ENCODE measurements at regions not wholly inside any gene's neighbourhood (a gene's known extent, or its start where the extent isn't known, plus 50 kb on each side); places are given as distances from the start of the nearest gene placed in this dataset.

DNA sequence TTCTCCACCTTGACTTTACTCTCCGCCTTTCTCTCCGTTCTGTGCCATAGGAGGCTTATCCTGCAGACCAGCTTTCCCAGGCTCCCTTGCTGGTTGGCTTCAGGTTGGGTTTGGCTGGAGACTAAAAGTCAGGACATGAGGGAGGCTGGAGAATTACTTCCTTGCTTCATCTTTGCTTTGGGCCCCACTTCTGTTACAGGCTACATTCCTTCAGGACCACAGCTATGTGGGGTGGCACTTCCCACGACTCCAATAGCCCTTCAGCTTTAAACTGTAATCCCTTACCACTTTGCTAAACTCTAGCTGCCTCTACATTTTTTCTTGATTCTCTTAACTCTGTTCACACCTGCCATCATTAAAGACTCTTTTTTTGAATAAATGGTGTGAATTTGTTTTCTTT, 186.7 kb upstream of the NR4A3 start:
- Histone ChIP-seq H2BK120ac (ENCODE audit: low read depth, low read length) (no peak overlapping the region), H3K23ac (ENCODE audit: low read depth, low read length, poor library complexity) (no peak overlapping the region), H2BK15ac (ENCODE audit: low read length) (no peak overlapping the region), H3K9ac (ENCODE audit: low read depth, low read length, poor library complexity) (no peak overlapping the region), H4K91ac (ENCODE audit: low read depth, low read length, poor library complexity) (no peak overlapping the region), H2BK5ac (ENCODE audit: low read length) (no peak overlapping the region), H3K27me3 (ENCODE audit: control insufficient read depth in 3 of 3, insufficient read depth in 3 of 3, low read depth in 1 of 3, low read length in 3 of 3) (no peaks in the 10 kb centered on the region), H3K18ac (ENCODE audit: low read length) (no peak overlapping the region), H2AK5ac (ENCODE audit: low read depth, low read length) (no peak overlapping the region), H3K14ac (ENCODE audit: low read length) (no peak overlapping the region), H2BK12ac (ENCODE audit: low read length) (no peak overlapping the region), H3K9me3 (replicated peaks in 1 of 2; ENCODE audit: control insufficient read depth in 2 of 2, insufficient read depth in 1 of 2, low read depth in 1 of 2, low read length in 2 of 2) (no peaks in the 10 kb centered on the region), H3K4me2 (ENCODE audit: insufficient read depth, low read length, poor library complexity, severe bottlenecking) (no peak overlapping the region), H3K4ac (ENCODE audit: low read length) (no peak overlapping the region), H2AFZ (ENCODE audit: low read length) (no peak overlapping the region), H4K8ac (ENCODE audit: low read depth, low read length) (no peak overlapping the region), H3K4me3 (ENCODE audit: low read length in 2 of 2) (no peak overlapping the region), H3K4me1 (ENCODE audit: control insufficient read depth in 2 of 2, insufficient read depth in 1 of 2, low read depth in 1 of 2, low read length in 2 of 2) (no peaks in the 10 kb centered on the region), H3K27ac (replicated peaks; ENCODE audit: low read length) (no peak overlapping the region), H3K36me3 (replicated peaks in 1 of 2; ENCODE audit: control insufficient read depth in 2 of 2, insufficient read depth in 2 of 2, low read length in 2 of 2) (no peaks in the 10 kb centered on the region), H3K79me1 (ENCODE audit: low read depth, low read length) (no peaks in the 10 kb centered on the region)
- no CpG with 5 or more reads among the region's 3 CpGs for WGBS, 2 donors (ENCODE audit: extremely low coverage in 2 of 2, insufficient read length in 2 of 2, insufficient replicate concordance in 1 of 2)
- no peak for DNase-seq (ENCODE audit: low spot score)

DNA sequence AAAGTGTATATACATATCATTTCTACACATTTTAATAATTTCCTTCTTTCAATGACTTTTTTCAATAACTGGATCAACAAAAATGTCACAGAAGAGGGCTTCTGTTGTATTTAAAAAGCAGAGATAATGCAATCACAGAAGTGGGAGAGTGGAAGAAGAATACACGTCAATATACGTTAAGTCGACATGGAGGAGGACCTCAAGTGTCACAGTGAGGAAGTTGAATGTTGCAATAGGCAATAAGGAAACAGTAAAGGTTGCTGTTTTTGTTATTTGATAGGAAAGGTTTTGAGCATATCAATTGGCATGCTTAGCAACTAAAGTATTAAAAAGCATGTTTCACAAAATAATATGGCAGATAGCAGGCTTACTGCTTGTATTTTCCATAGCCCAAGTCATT, 184.0 kb upstream of the NR4A3 start:
- Histone ChIP-seq H3K4me2 (ENCODE audit: insufficient read depth, low read length, poor library complexity, severe bottlenecking) (no peak overlapping the region), H2AK5ac (ENCODE audit: low read depth, low read length) (no peak overlapping the region), H3K9ac (ENCODE audit: low read depth, low read length, poor library complexity) (no peak overlapping the region), H3K4ac (ENCODE audit: low read length) (no peak overlapping the region), H3K18ac (ENCODE audit: low read length) (no peak overlapping the region), H2BK15ac (ENCODE audit: low read length) (no peak overlapping the region), H3K27me3 (ENCODE audit: control insufficient read depth in 3 of 3, insufficient read depth in 3 of 3, low read depth in 1 of 3, low read length in 3 of 3) (no peaks in the 10 kb centered on the region), H3K36me3 (replicated peaks in 1 of 2; ENCODE audit: control insufficient read depth in 2 of 2, insufficient read depth in 2 of 2, low read length in 2 of 2) (no peaks in the 10 kb centered on the region), H4K91ac (ENCODE audit: low read depth, low read length, poor library complexity) (no peak overlapping the region), H3K4me3 (ENCODE audit: low read length in 2 of 2) (no peak overlapping the region), H2BK5ac (ENCODE audit: low read length) (no peak overlapping the region), H3K27ac (replicated peaks; ENCODE audit: low read length) (no peak overlapping the region), H4K8ac (ENCODE audit: low read depth, low read length) (no peak overlapping the region), H3K4me1 (ENCODE audit: control insufficient read depth in 2 of 2, insufficient read depth in 1 of 2, low read depth in 1 of 2, low read length in 2 of 2) (no peaks in the 10 kb centered on the region), H2AFZ (ENCODE audit: low read length) (no peak overlapping the region), H2BK12ac (ENCODE audit: low read length) (no peak overlapping the region), H3K23ac (ENCODE audit: low read depth, low read length, poor library complexity) (no peak overlapping the region), H3K14ac (ENCODE audit: low read length) (no peak overlapping the region), H3K9me3 (replicated peaks in 1 of 2; ENCODE audit: control insufficient read depth in 2 of 2, insufficient read depth in 1 of 2, low read depth in 1 of 2, low read length in 2 of 2) (peaks cover 2 to 6% of the 10 kb centered on the region in 2 donors), H3K79me1 (ENCODE audit: low read depth, low read length) (no peaks in the 10 kb centered on the region), H2BK120ac (ENCODE audit: low read depth, low read length) (no peak overlapping the region)
- WGBS, 2 donors (ENCODE audit: extremely low coverage in 2 of 2, insufficient read length in 2 of 2, insufficient replicate concordance in 1 of 2), result no CpG with 5 or more reads among the region's 3 CpGs
- no peak for DNase-seq (ENCODE audit: low spot score)

DNA sequence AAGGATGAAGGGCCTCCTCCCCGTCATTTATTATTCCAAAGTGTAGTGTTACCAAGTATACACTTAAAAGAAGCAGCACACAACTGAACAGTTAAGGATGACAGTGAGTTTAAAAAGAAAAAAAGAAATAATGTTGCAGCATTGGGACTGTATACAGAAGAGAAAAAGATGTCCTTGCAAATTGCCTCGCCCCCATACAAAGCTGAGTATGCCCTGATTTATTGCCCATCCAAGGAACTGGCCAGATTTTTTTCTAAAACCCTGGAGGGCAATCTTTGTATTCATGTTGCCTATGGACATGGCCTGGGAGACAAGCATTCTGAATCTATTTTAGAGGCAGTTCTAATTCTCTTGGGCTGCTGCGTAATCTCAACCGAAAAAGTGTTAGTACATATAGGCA, 182.7 kb upstream of the NR4A3 start:
- Histone ChIP-seq H4K91ac (ENCODE audit: low read depth, low read length, poor library complexity) (no peak overlapping the region), H3K23ac (ENCODE audit: low read depth, low read length, poor library complexity) (no peak overlapping the region), H4K8ac (ENCODE audit: low read depth, low read length) (no peak overlapping the region), H3K14ac (ENCODE audit: low read length) (no peak overlapping the region), H3K4me1 (ENCODE audit: control insufficient read depth in 2 of 2, insufficient read depth in 1 of 2, low read depth in 1 of 2, low read length in 2 of 2) (no peaks in the 10 kb centered on the region), H3K4me2 (ENCODE audit: insufficient read depth, low read length, poor library complexity, severe bottlenecking) (no peak overlapping the region), H2BK5ac (ENCODE audit: low read length) (no peak overlapping the region), H3K18ac (ENCODE audit: low read length) (no peak overlapping the region), H2BK120ac (ENCODE audit: low read depth, low read length) (no peak overlapping the region), H3K36me3 (replicated peaks in 1 of 2; ENCODE audit: control insufficient read depth in 2 of 2, insufficient read depth in 2 of 2, low read length in 2 of 2) (no peaks in the 10 kb centered on the region), H3K79me1 (ENCODE audit: low read depth, low read length) (no peaks in the 10 kb centered on the region), H2AFZ (ENCODE audit: low read length) (no peak overlapping the region), H3K4ac (ENCODE audit: low read length) (no peak overlapping the region), H2AK5ac (ENCODE audit: low read depth, low read length) (no peak overlapping the region), H3K4me3 (ENCODE audit: low read length in 2 of 2) (no peak overlapping the region), H3K27ac (replicated peaks; ENCODE audit: low read length) (no peak overlapping the region), H3K9ac (ENCODE audit: low read depth, low read length, poor library complexity) (no peak overlapping the region), H3K9me3 (replicated peaks in 1 of 2; ENCODE audit: control insufficient read depth in 2 of 2, insufficient read depth in 1 of 2, low read depth in 1 of 2, low read length in 2 of 2) (peaks cover 2 to 6% of the 10 kb centered on the region in 2 donors), H3K27me3 (ENCODE audit: control insufficient read depth in 3 of 3, insufficient read depth in 3 of 3, low read depth in 1 of 3, low read length in 3 of 3) (no peaks in the 10 kb centered on the region), H2BK12ac (ENCODE audit: low read length) (no peak overlapping the region), H2BK15ac (ENCODE audit: low read length) (no peak overlapping the region)
- DNase-seq (ENCODE audit: low spot score), result no peak
- WGBS, 2 donors (ENCODE audit: extremely low coverage in 2 of 2, insufficient read length in 2 of 2, insufficient replicate concordance in 1 of 2), result no CpG with 5 or more reads among the region's 4 CpGs

DNA sequence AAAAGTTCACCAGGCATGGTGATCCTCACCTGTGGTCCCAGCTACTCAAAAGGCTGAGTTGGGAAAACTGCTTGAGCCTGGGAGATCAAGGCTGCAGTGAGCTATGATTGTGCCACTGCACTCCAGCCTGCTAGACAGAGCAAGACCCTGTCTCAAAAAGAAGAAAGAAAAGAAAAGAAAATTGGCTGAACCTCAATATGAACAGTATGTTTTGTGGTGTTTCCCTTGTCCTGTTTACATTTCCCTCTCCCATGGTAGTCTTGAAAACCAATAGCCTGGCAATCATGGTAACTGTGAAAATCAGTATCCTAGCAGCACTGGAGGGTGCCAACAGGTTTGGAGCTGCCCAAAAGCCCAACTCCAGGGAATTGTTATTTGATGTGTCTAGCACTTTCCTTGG, 174.1 kb upstream of the NR4A3 start:
- H3K9me3 ChIP-seq (replicated peaks in 1 of 2; ENCODE audit: control insufficient read depth in 2 of 2, insufficient read depth in 1 of 2, low read depth in 1 of 2, low read length in 2 of 2), result peaks cover 0 to 2% of the 10 kb centered on the region in 2 donors
- no peak overlapping the region for H4K8ac ChIP-seq (ENCODE audit: low read depth, low read length)
- no peak overlapping the region for H3K4me3 ChIP-seq (ENCODE audit: low read length in 2 of 2)
- H4K91ac ChIP-seq (ENCODE audit: low read depth, low read length, poor library complexity), result no peak overlapping the region
- H3K23ac ChIP-seq (ENCODE audit: low read depth, low read length, poor library complexity), result no peak overlapping the region
- H3K18ac ChIP-seq (ENCODE audit: low read length), result no peak overlapping the region
- no peak overlapping the region for H2BK12ac ChIP-seq (ENCODE audit: low read length)
- H3K14ac ChIP-seq (ENCODE audit: low read length), result no peak overlapping the region
- no peak overlapping the region for H3K27ac ChIP-seq (replicated peaks; ENCODE audit: low read length)
- no peaks in the 10 kb centered on the region for H3K27me3 ChIP-seq (ENCODE audit: control insufficient read depth in 3 of 3, insufficient read depth in 3 of 3, low read depth in 1 of 3, low read length in 3 of 3)
- DNase-seq (ENCODE audit: low spot score), result no peak
- H2AFZ ChIP-seq (ENCODE audit: low read length), result no peak overlapping the region
- no peak overlapping the region for H3K4me2 ChIP-seq (ENCODE audit: insufficient read depth, low read length, poor library complexity, severe bottlenecking)
- H3K4ac ChIP-seq (ENCODE audit: low read length), result no peak overlapping the region
- H2BK120ac ChIP-seq (ENCODE audit: low read depth, low read length), result no peak overlapping the region
- H2BK5ac ChIP-seq (ENCODE audit: low read length), result no peak overlapping the region
- H3K4me1 ChIP-seq (ENCODE audit: control insufficient read depth in 2 of 2, insufficient read depth in 1 of 2, low read depth in 1 of 2, low read length in 2 of 2), result peaks cover 0 to 1% of the 10 kb centered on the region in 2 donors
- no peak overlapping the region for H2AK5ac ChIP-seq (ENCODE audit: low read depth, low read length)
- no peaks in the 10 kb centered on the region for H3K79me1 ChIP-seq (ENCODE audit: low read depth, low read length)
- no peaks in the 10 kb centered on the region for H3K36me3 ChIP-seq (replicated peaks in 1 of 2; ENCODE audit: control insufficient read depth in 2 of 2, insufficient read depth in 2 of 2, low read length in 2 of 2)
- no peak overlapping the region for H2BK15ac ChIP-seq (ENCODE audit: low read length)
- H3K9ac ChIP-seq (ENCODE audit: low read depth, low read length, poor library complexity), result no peak overlapping the region

All from neuronal stem cell (in vitro differentiated cells).